HG02943 (cell line): ENCODE measurements at regions not wholly inside any gene's neighbourhood (a gene's known extent, or its start where the extent isn't known, plus 50 kb on each side); places are given as distances from the start of the nearest gene placed in this dataset.
"Not testable (repeated sequence)": the region's sequence is repeated elsewhere in the genome, so short reads cannot be mapped to it uniquely, and the experiment has no call there.

Experiments used
- ATAC-seq: cut with Tn5 transposase; IDR thresholded peaks from one replicate; pipeline ENCODE4 v1.9.1; 2021; ENCODE audit warnings: mild to moderate bottlenecking, low read depth, moderate library complexity; ENCODE audit not compliant: unreplicated experiment

GRCh38 chr15:20022349-20022748 lies 519.3 kb downstream of the GOLGA6L6 start:
- ATAC-seq = not testable (repeated sequence)

- not testable (repeated sequence) for ATAC-seq
Measured at GRCh38 chr15:20021351-20021750, 520.2 kb downstream of the GOLGA6L6 start.

- ATAC-seq = not testable (repeated sequence)
Measured at GRCh38 chr15:20020588-20020987, 521.0 kb downstream of the GOLGA6L6 start.

GRCh38 chr15:20019758-20020157 lies 521.8 kb downstream of the GOLGA6L6 start:
- not testable (repeated sequence) for ATAC-seq

- ATAC-seq = not testable (repeated sequence)
Measured at GRCh38 chr15:20017581-20017980, 524.0 kb downstream of the GOLGA6L6 start.

- ATAC-seq = not testable (repeated sequence)
Measured at GRCh38 chr15:20016941-20017340, 524.7 kb downstream of the GOLGA6L6 start.

GRCh38 chr15:20012837-20013236 lies 528.8 kb downstream of the GOLGA6L6 start:
- ATAC-seq = not testable (repeated sequence)

- not testable (repeated sequence) for ATAC-seq
Measured at GRCh38 chr15:20010759-20011158, 530.8 kb downstream of the GOLGA6L6 start.

- not testable (repeated sequence) for ATAC-seq
Measured at GRCh38 chr15:20009619-20010018, 532.0 kb downstream of the GOLGA6L6 start.

GRCh38 chr15:20007338-20007737 lies 534.3 kb downstream of the GOLGA6L6 start:
- not testable (repeated sequence) for ATAC-seq

GRCh38 chr15:20003471-20003870 lies 538.1 kb downstream of the GOLGA6L6 start:
- not testable (repeated sequence) for ATAC-seq

- ATAC-seq = not testable (repeated sequence)
Measured at GRCh38 chr15:20002560-20002959, 539.0 kb downstream of the GOLGA6L6 start.

- not testable (repeated sequence) for ATAC-seq
Measured at GRCh38 chr15:19996574-19997194, 544.9 kb downstream of the GOLGA6L6 start.

- ATAC-seq = not testable (repeated sequence)
Measured at GRCh38 chr15:19995296-19995695, 546.3 kb downstream of the GOLGA6L6 start.

GRCh38 chr15:19992428-19992827 lies 549.2 kb downstream of the GOLGA6L6 start:
- no peak for ATAC-seq

GRCh38 chr15:19988094-19988660 lies 553.4 kb downstream of the GOLGA6L6 start:
- ATAC-seq = no peak

GRCh38 chr15:19987389-19988048 lies 554.1 kb downstream of the GOLGA6L6 start:
- no peak for ATAC-seq

GRCh38 chr15:19984101-19984500 lies 557.5 kb downstream of the GOLGA6L6 start:
- ATAC-seq = no peak

GRCh38 chr15:19974998-19975397 lies 566.6 kb downstream of the GOLGA6L6 start:
- no peak for ATAC-seq

- no peak for ATAC-seq
Measured at GRCh38 chr15:19973718-19974117, 567.9 kb downstream of the GOLGA6L6 start.

- ATAC-seq = not testable (repeated sequence)
Measured at GRCh38 chr15:19972582-19972981, 569.0 kb downstream of the GOLGA6L6 start.

GRCh38 chr15:19965574-19965973 lies 576.0 kb downstream of the GOLGA6L6 start:
- ATAC-seq = not testable (repeated sequence)
